GM23338 (cell line): ENCODE measurements at regions not wholly inside any gene's neighbourhood (a gene's known extent, or its start where the extent isn't known, plus 50 kb on each side); places are given as distances from the start of the nearest gene placed in this dataset.

Source experiments
- CTCF ChIP-seq, 2 experiments: fragments of 200-600 bp in 1 of 2; sonication (generic) in 1 of 2; conservative IDR thresholded peaks; 2 replicates each; pipeline versions ENCODE4 v1.5.1 to v1.6.1; 2016 to 2017; ENCODE audit warnings: antibody characterized with exemption in 2 of 2, low read depth in 2 of 2, mild to moderate bottlenecking in 2 of 2, moderate library complexity in 1 of 2
- POLR2AphosphoS5 ChIP-seq: IDR thresholded peaks from 2 replicates; pipeline ENCODE4 v1.6.1; 2016; ENCODE audit warnings: antibody characterized with exemption, low read depth

GRCh38 chr17:74045608-74046280 lies 157.7 kb upstream of the RPL38 start:
- TF ChIP-seq CTCF (conservative IDR thresholded peaks at IDR 0.05; ENCODE audit: low read depth in 2 of 2) (peak in 1 of 2 experiments; percentile 7; a peak in 2 of 4 replicates), POLR2AphosphoS5 (no peak)
